PFSK-1 (cell line): ENCODE measurements at regions not wholly inside any gene's neighbourhood (a gene's known extent, or its start where the extent isn't known, plus 50 kb on each side); places are given as distances from the start of the nearest gene placed in this dataset.

Source experiments
- FOXP2 ChIP-seq: optimal IDR thresholded peaks from 2 replicates; pipeline ENCODE3; 2011; ENCODE audit warnings: borderline replicate concordance, control low read depth, inconsistent platforms; ENCODE audit not compliant: insufficient read depth; ENCODE audit errors: extremely low read length, extremely low read depth
- POLR2AphosphoS5 ChIP-seq: IDR thresholded peaks from 2 replicates; pipeline ENCODE4 v1.6.1; 2012; ENCODE audit warnings: low read depth, mild to moderate bottlenecking, control low read depth, low read length, moderate library complexity
- SIN3A ChIP-seq: IDR thresholded peaks from 2 replicates; pipeline ENCODE4 v1.6.1; 2012; ENCODE audit warnings: mild to moderate bottlenecking, low read length, moderate library complexity, borderline replicate concordance; ENCODE audit not compliant: insufficient read depth
- TAF1 ChIP-seq: IDR thresholded peaks from 2 replicates; pipeline ENCODE4 v1.6.1; 2012; ENCODE audit warnings: low read length, control low read depth, borderline replicate concordance; ENCODE audit not compliant: insufficient read depth
- TF ChIP-seq, protein P1 (sequence below), 2 experiments: IDR thresholded peaks; 2 replicates each; pipeline versions ENCODE4 v1.6.1 to v1.8.0; 2011 to 2012; ENCODE audit warnings: low read depth in 2 of 2, low read length in 2 of 2, control low read depth in 1 of 2, inconsistent platforms in 1 of 2, mild to moderate bottlenecking in 1 of 2, moderate library complexity in 1 of 2; ENCODE audit not compliant: insufficient read depth in 1 of 2

DNA sequence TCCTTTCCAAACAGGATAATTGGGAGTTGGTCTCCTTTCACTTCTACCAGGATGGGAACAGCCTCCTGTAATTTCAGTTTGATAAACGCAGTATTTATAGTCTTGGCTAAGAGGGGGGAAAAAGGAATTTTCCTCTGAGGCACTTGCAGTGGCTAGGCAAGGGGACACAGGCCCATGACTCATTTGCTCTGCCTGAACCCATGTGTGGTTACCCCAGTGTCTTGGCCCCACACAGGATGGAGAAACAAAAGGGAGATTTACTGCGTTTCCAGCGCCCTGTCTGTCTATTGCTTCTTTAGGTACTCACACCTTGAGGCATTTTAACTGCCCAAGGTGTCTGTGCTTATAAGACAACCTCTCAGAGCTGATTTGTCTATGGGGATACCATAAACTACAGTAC, 74.8 kb upstream of the NEDD9 start:
- TF ChIP-seq POLR2AphosphoS5 (no peak), TAF1 (no peak), FOXP2 (no peak), SIN3A (no peak)
- TF ChIP-seq, protein P1, sequence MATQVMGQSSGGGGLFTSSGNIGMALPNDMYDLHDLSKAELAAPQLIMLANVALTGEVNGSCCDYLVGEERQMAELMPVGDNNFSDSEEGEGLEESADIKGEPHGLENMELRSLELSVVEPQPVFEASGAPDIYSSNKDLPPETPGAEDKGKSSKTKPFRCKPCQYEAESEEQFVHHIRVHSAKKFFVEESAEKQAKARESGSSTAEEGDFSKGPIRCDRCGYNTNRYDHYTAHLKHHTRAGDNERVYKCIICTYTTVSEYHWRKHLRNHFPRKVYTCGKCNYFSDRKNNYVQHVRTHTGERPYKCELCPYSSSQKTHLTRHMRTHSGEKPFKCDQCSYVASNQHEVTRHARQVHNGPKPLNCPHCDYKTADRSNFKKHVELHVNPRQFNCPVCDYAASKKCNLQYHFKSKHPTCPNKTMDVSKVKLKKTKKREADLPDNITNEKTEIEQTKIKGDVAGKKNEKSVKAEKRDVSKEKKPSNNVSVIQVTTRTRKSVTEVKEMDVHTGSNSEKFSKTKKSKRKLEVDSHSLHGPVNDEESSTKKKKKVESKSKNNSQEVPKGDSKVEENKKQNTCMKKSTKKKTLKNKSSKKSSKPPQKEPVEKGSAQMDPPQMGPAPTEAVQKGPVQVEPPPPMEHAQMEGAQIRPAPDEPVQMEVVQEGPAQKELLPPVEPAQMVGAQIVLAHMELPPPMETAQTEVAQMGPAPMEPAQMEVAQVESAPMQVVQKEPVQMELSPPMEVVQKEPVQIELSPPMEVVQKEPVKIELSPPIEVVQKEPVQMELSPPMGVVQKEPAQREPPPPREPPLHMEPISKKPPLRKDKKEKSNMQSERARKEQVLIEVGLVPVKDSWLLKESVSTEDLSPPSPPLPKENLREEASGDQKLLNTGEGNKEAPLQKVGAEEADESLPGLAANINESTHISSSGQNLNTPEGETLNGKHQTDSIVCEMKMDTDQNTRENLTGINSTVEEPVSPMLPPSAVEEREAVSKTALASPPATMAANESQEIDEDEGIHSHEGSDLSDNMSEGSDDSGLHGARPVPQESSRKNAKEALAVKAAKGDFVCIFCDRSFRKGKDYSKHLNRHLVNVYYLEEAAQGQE (IDR thresholded peaks at IDR 0.05; ENCODE audit: insufficient read depth in 1 of 2, low read depth in 2 of 2, low read length in 2 of 2) = no peak

DNA sequence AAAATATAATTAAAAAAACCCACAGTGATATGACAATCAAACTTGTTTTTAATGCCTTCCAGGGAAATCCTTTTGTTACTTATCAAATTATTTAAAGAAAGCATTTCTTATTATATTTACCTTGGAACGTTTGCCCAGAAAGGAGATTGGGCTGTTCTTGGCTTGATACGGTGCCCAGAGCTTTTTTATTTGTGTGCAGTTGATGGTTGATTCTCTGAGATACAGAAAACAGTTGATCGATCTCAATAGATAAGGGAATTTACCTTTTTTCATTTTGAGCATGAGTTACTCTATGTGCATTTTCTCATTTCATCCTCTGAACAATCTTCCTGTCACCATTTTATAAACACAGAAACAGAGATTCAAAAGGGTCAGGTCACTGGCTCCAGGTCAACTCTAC, 72.5 kb upstream of the NEDD9 start:
- TF ChIP-seq TAF1 (no peak), POLR2AphosphoS5 (no peak), SIN3A (no peak), FOXP2 (no peak)
- TF ChIP-seq, protein P1 (IDR thresholded peaks at IDR 0.05; ENCODE audit: insufficient read depth in 1 of 2, low read depth in 2 of 2, low read length in 2 of 2) = no peak

DNA sequence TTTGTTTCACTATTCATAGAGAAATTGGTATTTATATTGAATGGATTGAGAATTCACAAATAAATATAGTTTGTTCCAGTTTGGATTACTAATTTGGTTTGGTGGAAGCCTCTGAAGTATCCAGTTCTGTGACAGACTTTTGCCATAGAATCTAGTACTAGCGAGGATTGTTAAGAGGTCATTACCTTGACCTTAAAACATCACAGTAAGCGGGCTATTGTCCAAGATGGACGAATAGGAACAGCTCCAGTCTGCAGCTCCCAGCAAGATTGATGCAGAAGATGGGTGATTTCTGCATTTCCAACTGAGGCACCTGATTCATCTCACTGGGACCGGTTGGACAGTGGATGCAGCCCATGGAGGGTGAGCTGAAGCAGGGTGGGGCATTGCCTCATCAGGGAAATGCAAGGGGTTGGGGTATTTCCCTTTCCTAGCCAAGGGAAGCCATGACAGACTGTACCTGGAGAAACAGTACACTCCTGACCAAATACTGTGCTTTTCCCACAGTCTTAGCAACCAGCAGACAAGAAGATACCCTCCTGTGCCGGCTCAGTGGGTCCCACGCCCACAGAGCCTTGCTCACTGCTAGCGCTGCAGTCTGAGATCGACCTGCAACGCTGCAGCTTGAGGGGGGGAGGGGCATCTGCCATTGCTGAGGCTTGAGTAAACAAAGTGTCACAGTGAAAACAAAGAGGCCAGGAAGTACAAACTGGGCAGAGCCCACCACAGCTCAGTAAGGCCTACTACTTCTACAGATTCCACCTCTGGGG, 66.4 kb upstream of the NEDD9 start:
- peak; percentile 25 for TF ChIP-seq FOXP2
- TF ChIP-seq SIN3A = no peak
- TF ChIP-seq, protein P1 (IDR thresholded peaks at IDR 0.05; ENCODE audit: insufficient read depth in 1 of 2, low read depth in 2 of 2, low read length in 2 of 2) = peak in 1 of 2 experiments; percentile 37; a peak in 1 of 4 replicates
- TF ChIP-seq POLR2AphosphoS5 = no peak
- no peak for TF ChIP-seq TAF1

DNA sequence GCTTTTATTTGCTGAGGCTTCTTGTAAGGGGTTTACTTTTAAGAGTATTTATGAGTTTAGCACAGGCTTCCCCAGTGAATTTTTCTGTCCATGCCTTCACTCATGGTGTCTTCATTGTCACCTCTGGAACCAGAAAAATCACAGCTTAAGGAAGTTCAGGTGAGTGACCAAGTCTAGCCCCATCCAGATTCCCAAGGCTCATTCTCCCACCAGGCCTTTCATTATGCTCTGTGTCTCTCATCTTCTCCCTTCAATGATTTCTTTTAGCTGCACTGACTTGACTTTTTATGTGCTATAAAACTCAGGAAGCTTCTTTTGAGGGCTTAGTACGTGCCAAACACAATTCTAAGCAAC, 64.9 kb upstream of the NEDD9 start:
- TF ChIP-seq, protein P1 (IDR thresholded peaks at IDR 0.05; ENCODE audit: insufficient read depth in 1 of 2, low read depth in 2 of 2, low read length in 2 of 2) = no peak
- TF ChIP-seq TAF1 = no peak
